ENCODE measurements at regions not wholly inside any gene's neighbourhood (a gene's known extent, or its start where the extent isn't known, plus 50 kb on each side); places are given as distances from the start of the nearest gene placed in this dataset.

- TF ChIP-seq, protein P1, sequence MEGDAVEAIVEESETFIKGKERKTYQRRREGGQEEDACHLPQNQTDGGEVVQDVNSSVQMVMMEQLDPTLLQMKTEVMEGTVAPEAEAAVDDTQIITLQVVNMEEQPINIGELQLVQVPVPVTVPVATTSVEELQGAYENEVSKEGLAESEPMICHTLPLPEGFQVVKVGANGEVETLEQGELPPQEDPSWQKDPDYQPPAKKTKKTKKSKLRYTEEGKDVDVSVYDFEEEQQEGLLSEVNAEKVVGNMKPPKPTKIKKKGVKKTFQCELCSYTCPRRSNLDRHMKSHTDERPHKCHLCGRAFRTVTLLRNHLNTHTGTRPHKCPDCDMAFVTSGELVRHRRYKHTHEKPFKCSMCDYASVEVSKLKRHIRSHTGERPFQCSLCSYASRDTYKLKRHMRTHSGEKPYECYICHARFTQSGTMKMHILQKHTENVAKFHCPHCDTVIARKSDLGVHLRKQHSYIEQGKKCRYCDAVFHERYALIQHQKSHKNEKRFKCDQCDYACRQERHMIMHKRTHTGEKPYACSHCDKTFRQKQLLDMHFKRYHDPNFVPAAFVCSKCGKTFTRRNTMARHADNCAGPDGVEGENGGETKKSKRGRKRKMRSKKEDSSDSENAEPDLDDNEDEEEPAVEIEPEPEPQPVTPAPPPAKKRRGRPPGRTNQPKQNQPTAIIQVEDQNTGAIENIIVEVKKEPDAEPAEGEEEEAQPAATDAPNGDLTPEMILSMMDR (IDR thresholded peaks at IDR 0.05) = no peak
- TF ChIP-seq POLR2AphosphoS5 (IDR thresholded peaks at IDR 0.05) (no peak), POLR2A (IDR thresholded peaks at IDR 0.05) (no peak)
Measured at GRCh38 chr4:134043266-134043665, 158.3 kb downstream of the PABPC4L start.
